HEK293 (cell line): ENCODE measurements at regions not wholly inside any gene's neighbourhood (a gene's known extent, or its start where the extent isn't known, plus 50 kb on each side); places are given as distances from the start of the nearest gene placed in this dataset.

Experiments used
- CTCF ChIA-PET: fragments of 350-600 bp; formaldehyde crosslinking; extraction: SDS; loops from one replicate; lab custom pipeline; 2021; ENCODE audit warnings: antibody characterized with exemption; lab: Yijun Ruan, JAX
- POLR2A ChIA-PET: fragments of 300-600 bp; formaldehyde crosslinking; extraction: SDS; loops from one replicate; lab custom pipeline; 2020; ENCODE audit warnings: antibody characterized with exemption, inconsistent platforms; lab: Yijun Ruan, JAX
- H3K27ac ChIP-seq: fragments of 200-500 bp; sonication (Bioruptor generic); 2 replicates; pipeline ENCODE4 v1.5.1; 2014; ENCODE audit warnings: low read depth, low read length, control low read depth, inconsistent platforms; ENCODE audit errors: extremely low read depth
- H3K36me3 ChIP-seq, 2 experiments: fragments of 200-500 bp in 1 of 2; sonication (Bioruptor generic) in 1 of 2; 1 replicate in 1 of 2; 2 replicates in 1 of 2; pipeline ENCODE4 v1.5.1; 2014 to 2017; ENCODE audit warnings: inconsistent platforms in 2 of 2, low read length in 2 of 2; ENCODE audit not compliant: control insufficient read depth in 2 of 2, insufficient read depth in 1 of 2
- H3K4me1 ChIP-seq: fragments of 200-500 bp; sonication (Bioruptor generic); 2 replicates; pipeline ENCODE4 v1.5.1; 2014; ENCODE audit warnings: mild to moderate bottlenecking, low read length, inconsistent platforms; ENCODE audit not compliant: control insufficient read depth, insufficient read depth
- H3K4me3 ChIP-seq: 2 replicates; pipeline ENCODE4 v1.5.1; 2011; ENCODE audit warnings: low read depth, mild to moderate bottlenecking, control low read depth, low read length, moderate library complexity
- H3K9me3 ChIP-seq: fragments of 200-500 bp; sonication (Bioruptor generic); 2 replicates; pipeline ENCODE4 v1.5.1; 2014; ENCODE audit warnings: low read depth, low read length, inconsistent platforms; ENCODE audit not compliant: control insufficient read depth, insufficient read depth
- BCL11B ChIP-seq: fragments of 450-650 bp; formaldehyde crosslinking; IDR thresholded peaks from 2 replicates; pipeline ENCODE4 v1.5.1; 2016; ENCODE audit warnings: low read depth, missing biosample characterization, missing genetic modification characterization
- EGR2 ChIP-seq: fragments of 450-650 bp; formaldehyde crosslinking; IDR thresholded peaks from 2 replicates; pipeline ENCODE4 v1.5.1; 2016; ENCODE audit warnings: low read depth, missing biosample characterization, missing genetic modification characterization
- HIC1 ChIP-seq: fragments of 450-650 bp; formaldehyde crosslinking; IDR thresholded peaks from 2 replicates; pipeline ENCODE4 v1.5.1; 2016; ENCODE audit warnings: missing biosample characterization, missing genetic modification characterization
- KLF7 ChIP-seq: fragments of 450-650 bp; formaldehyde crosslinking; IDR thresholded peaks from 2 replicates; pipeline ENCODE4 v1.5.1; 2016; ENCODE audit warnings: missing biosample characterization, missing genetic modification characterization, borderline replicate concordance
- MEIS1 ChIP-seq: sonication (generic); formaldehyde crosslinking; IDR thresholded peaks from 2 replicates; pipeline ENCODE4 v1.8.1; 2022; ENCODE audit warnings: missing genetic modification reagents, mild to moderate bottlenecking, borderline replicate concordance
- OVOL3 ChIP-seq: fragments of 450-650 bp; formaldehyde crosslinking; IDR thresholded peaks from 2 replicates; pipeline ENCODE4 v1.5.1; 2016; ENCODE audit warnings: missing biosample characterization, missing genetic modification characterization
- PRDM1 ChIP-seq: fragments of 450-650 bp; formaldehyde crosslinking; IDR thresholded peaks from 2 replicates; pipeline ENCODE4; 2016; ENCODE audit warnings: missing biosample characterization, missing genetic modification characterization
- PRDM2 ChIP-seq: fragments of 450-650 bp; formaldehyde crosslinking; IDR thresholded peaks from 2 replicates; pipeline ENCODE4 v1.5.1; 2016; ENCODE audit warnings: missing biosample characterization, missing genetic modification characterization, borderline replicate concordance
- REPIN1 ChIP-seq: fragments of 450-650 bp; formaldehyde crosslinking; IDR thresholded peaks from 2 replicates; pipeline ENCODE4 v1.5.1; 2017; ENCODE audit warnings: missing biosample characterization, missing genetic modification characterization, low read depth
- SCRT1 ChIP-seq: fragments of 450-650 bp; formaldehyde crosslinking; IDR thresholded peaks from 2 replicates; pipeline ENCODE4 v1.5.1; 2016; ENCODE audit warnings: missing biosample characterization, missing genetic modification characterization, borderline replicate concordance
- SP7 ChIP-seq: fragments of 450-650 bp; formaldehyde crosslinking; IDR thresholded peaks from 2 replicates; pipeline ENCODE4 v1.5.1; 2016; ENCODE audit warnings: missing biosample characterization, missing genetic modification characterization
- YY2 ChIP-seq: fragments of 450-650 bp; formaldehyde crosslinking; IDR thresholded peaks from 2 replicates; pipeline ENCODE4 v1.5.1; 2016; ENCODE audit warnings: missing biosample characterization, missing genetic modification characterization
- ZBTB44 ChIP-seq: fragments of 450-650 bp; IDR thresholded peaks from 2 replicates; pipeline ENCODE4 v1.5.1; 2018; ENCODE audit warnings: missing biosample characterization, mild to moderate bottlenecking, missing genetic modification characterization
- ZNF132 ChIP-seq: fragments of 450-650 bp; formaldehyde crosslinking; IDR thresholded peaks from 2 replicates; pipeline ENCODE4 v1.5.1; 2017; ENCODE audit warnings: missing biosample characterization, missing genetic modification characterization, borderline replicate concordance
- ZNF16 ChIP-seq: fragments of 450-650 bp; formaldehyde crosslinking; IDR thresholded peaks from 2 replicates; pipeline ENCODE4 v1.5.1; 2016; ENCODE audit warnings: low read depth, missing biosample characterization, missing genetic modification characterization
- ZNF221 ChIP-seq: fragments of 450-650 bp; formaldehyde crosslinking; IDR thresholded peaks from 2 replicates; pipeline ENCODE4 v1.5.1; 2017; ENCODE audit warnings: missing biosample characterization, missing genetic modification characterization, borderline replicate concordance
- ZNF292 ChIP-seq: fragments of 450-650 bp; formaldehyde crosslinking; IDR thresholded peaks from 2 replicates; pipeline ENCODE4 v1.5.1; 2016; ENCODE audit warnings: low read depth, missing biosample characterization, missing genetic modification characterization, borderline replicate concordance
- ZNF416 ChIP-seq: fragments of 450-650 bp; formaldehyde crosslinking; IDR thresholded peaks from 2 replicates; pipeline ENCODE4 v1.5.1; 2016; ENCODE audit warnings: missing biosample characterization, missing genetic modification characterization
- ZNF426 ChIP-seq: fragments of 450-650 bp; formaldehyde crosslinking; IDR thresholded peaks from 2 replicates; pipeline ENCODE4 v1.5.1; 2017; ENCODE audit warnings: missing biosample characterization, missing genetic modification characterization, mild to moderate bottlenecking, inconsistent platforms, moderate library complexity
- ZNF449 ChIP-seq: fragments of 450-650 bp; formaldehyde crosslinking; IDR thresholded peaks from 2 replicates; pipeline ENCODE4 v1.5.1; 2017; ENCODE audit warnings: missing biosample characterization, mild to moderate bottlenecking, missing genetic modification characterization, moderate library complexity
- ZNF560 ChIP-seq: fragments of 450-650 bp; formaldehyde crosslinking; IDR thresholded peaks from 2 replicates; pipeline ENCODE4 v1.5.1; 2017; ENCODE audit warnings: missing biosample characterization, missing genetic modification characterization, borderline replicate concordance
- ZNF660 ChIP-seq: fragments of 450-650 bp; IDR thresholded peaks from 2 replicates; pipeline ENCODE4 v1.5.1; 2018; ENCODE audit warnings: missing biosample characterization, mild to moderate bottlenecking, missing genetic modification characterization
- ZNF677 ChIP-seq: fragments of 450-650 bp; IDR thresholded peaks from 2 replicates; pipeline ENCODE4 v1.5.0; 2018; ENCODE audit warnings: missing biosample characterization, mild to moderate bottlenecking, missing genetic modification characterization, moderate library complexity
- ZNF768 ChIP-seq: fragments of 450-650 bp; formaldehyde crosslinking; IDR thresholded peaks from 2 replicates; pipeline ENCODE4 v1.5.1; 2018; ENCODE audit warnings: missing biosample characterization, mild to moderate bottlenecking, missing genetic modification characterization

- TF ChIP-seq PRDM2 (tag by site-specific recombination) = no peak
- no peak for TF ChIP-seq SP7 (tag by site-specific recombination)
- TF ChIP-seq MEIS1 (CRISPR knock-in tag) = no peak
- TF ChIP-seq ZNF221 = no peak
- no peak for TF ChIP-seq ZBTB44 (tag by site-specific recombination)
- TF ChIP-seq ZNF16 (tag by site-specific recombination) = no peak
- TF ChIP-seq YY2 (tag by site-specific recombination) = no peak
- no peak for TF ChIP-seq BCL11B (tag by site-specific recombination)
- TF ChIP-seq ZNF660 (tag by site-specific recombination) = no peak
- TF ChIP-seq KLF7 (tag by site-specific recombination) = no peak
- TF ChIP-seq ZNF132 (tag by site-specific recombination) = no peak
These were observed 128.0 kb upstream of the SLC4A4 start (continued) for GRCh38 chr4:71210823-71211222.

- Histone ChIP-seq H3K4me3 (no peak overlapping the region), H3K4me1 (0 out of 2 replicates have a peak, but pooled peaks cover 3% of the 10 kb centered on the region), H3K27ac (no peak overlapping the region), H3K9me3 (no peaks in the 10 kb centered on the region), H3K36me3 (no peaks in the 10 kb centered on the region)
- CTCF ChIA-PET = interaction anchor here (0.6 to 1.4 kb wide), 4 partner anchors 17 to 47 kb away, joined by 3 to 13 read pairs (median 4); no protein-coding TSS in a partner anchor
- POLR2A ChIA-PET = interaction anchor here (0.6 kb wide), 1 partner anchor 21 kb away, joined by 3 read pairs; no protein-coding TSS in a partner anchor
- TF ChIP-seq ZNF449 (tag by site-specific recombination) (no peak), ZNF560 (tag by site-specific recombination) (no peak), HIC1 (tag by site-specific recombination) (no peak), ZNF16 (tag by site-specific recombination) (no peak), PRDM1 (no peak), ZNF426 (tag by site-specific recombination) (no peak), EGR2 (no peak), OVOL3 (tag by site-specific recombination) (no peak), ZNF677 (tag by site-specific recombination) (no peak), ZNF768 (tag by site-specific recombination) (no peak), ZNF416 (tag by site-specific recombination) (no peak), SCRT1 (tag by site-specific recombination) (no peak), REPIN1 (tag by site-specific recombination) (no peak), ZNF292 (tag by site-specific recombination) (no peak)
These were observed 127.1 kb upstream of the SLC4A4 start for GRCh38 chr4:71211748-71212147.
